Dendritic cell treated with granulocyte-macrophage colony-stimulating factor and Interleukin-4, amounts not matched to agents 40 ng/mL and 50 ng/mL, for 4 days (primary cell): ENCODE measurements at regions not wholly inside any gene's neighbourhood (a gene's known extent, or its start where the extent isn't known, plus 50 kb on each side); places are given as distances from the start of the nearest gene placed in this dataset.
"Not testable (repeated sequence)": the region's sequence is repeated elsewhere in the genome, so short reads cannot be mapped to it uniquely, and the experiment has no call there.

Experiments used
- H3K27ac Mint-ChIP-seq: one replicate; pipeline ENCODE4 v1.8.0; 2022; ENCODE audit warnings: mild to moderate bottlenecking, mixed read lengths
- H3K27me3 Mint-ChIP-seq: one replicate; pipeline ENCODE4 v1.8.0; 2022; ENCODE audit warnings: mild to moderate bottlenecking, mixed read lengths
- H3K36me3 Mint-ChIP-seq: one replicate; pipeline ENCODE4 v1.8.0; 2022; ENCODE audit warnings: low read depth, mixed read lengths
- H3K4me1 Mint-ChIP-seq: one replicate; pipeline ENCODE4 v1.8.0; 2022; ENCODE audit warnings: low read depth, mixed read lengths
- H3K4me3 Mint-ChIP-seq: one replicate; pipeline ENCODE4 v1.8.0; 2022; ENCODE audit warnings: mild to moderate bottlenecking, moderate library complexity, mixed read lengths
- H3K9me3 Mint-ChIP-seq: one replicate; pipeline ENCODE4 v1.8.0; 2022; ENCODE audit warnings: mixed read lengths
- intact Hi-C: fragments of 100-400 bp; cut with micrococcal nuclease; formaldehyde crosslinking; loops from one replicate; pipeline ENCODE4 v1.15.0; 2022

GRCh38 chr1:206365271-206365670, 105.0 kb upstream of the IKBKE start:
- H3K27ac Mint-ChIP-seq, H3K27me3 Mint-ChIP-seq, H3K36me3 Mint-ChIP-seq, intact Hi-C loops, H3K4me3 Mint-ChIP-seq, H3K9me3 Mint-ChIP-seq, H3K4me1 Mint-ChIP-seq: not testable (repeated sequence)

- H3K4me1 Mint-ChIP-seq, H3K36me3 Mint-ChIP-seq, H3K4me3 Mint-ChIP-seq, intact Hi-C loops, H3K9me3 Mint-ChIP-seq, H3K27me3 Mint-ChIP-seq, H3K27ac Mint-ChIP-seq: not testable (repeated sequence)
Observed at GRCh38 chr1:206366131-206366530, 104.1 kb upstream of the IKBKE start.

GRCh38 chr1:206366772-206367171, 103.5 kb upstream of the IKBKE start:
- H3K4me1 Mint-ChIP-seq, H3K9me3 Mint-ChIP-seq, intact Hi-C loops, H3K27ac Mint-ChIP-seq, H3K27me3 Mint-ChIP-seq, H3K36me3 Mint-ChIP-seq, H3K4me3 Mint-ChIP-seq: not testable (repeated sequence)

- H3K27me3 Mint-ChIP-seq, H3K4me3 Mint-ChIP-seq, H3K9me3 Mint-ChIP-seq: not testable (repeated sequence)
Observed at GRCh38 chr1:206367955-206368622, 102.2 kb upstream of the IKBKE start.

GRCh38 chr1:206374725-206375124, 95.6 kb upstream of the IKBKE start:
- intact Hi-C loops, H3K36me3 Mint-ChIP-seq, H3K27me3 Mint-ChIP-seq, H3K4me1 Mint-ChIP-seq, H3K9me3 Mint-ChIP-seq, H3K4me3 Mint-ChIP-seq: not testable (repeated sequence)
- H3K27ac Mint-ChIP-seq, result peak overlapping the region; percentile 87

More at GRCh38 chr1:206367955-206368622, 102.2 kb upstream of the IKBKE start:
- H3K36me3 Mint-ChIP-seq, H3K4me1 Mint-ChIP-seq, H3K27ac Mint-ChIP-seq, intact Hi-C loops: not testable (repeated sequence)

GRCh38 chr1:206375552-206375951, 94.7 kb upstream of the IKBKE start:
- peak overlapping the region; percentile 87 for H3K27ac Mint-ChIP-seq

GRCh38 chr1:206378506-206378905, 91.8 kb upstream of the IKBKE start:
- H3K36me3 Mint-ChIP-seq, H3K27me3 Mint-ChIP-seq, H3K9me3 Mint-ChIP-seq, H3K4me3 Mint-ChIP-seq, intact Hi-C loops: not testable (repeated sequence)
- peak overlapping the region; percentile 45 for H3K27ac Mint-ChIP-seq
- peaks cover 11% of the 10 kb centered on the region for H3K4me1 Mint-ChIP-seq

More at GRCh38 chr1:206375552-206375951, 94.7 kb upstream of the IKBKE start:
- H3K36me3 Mint-ChIP-seq, H3K4me3 Mint-ChIP-seq, H3K27me3 Mint-ChIP-seq, H3K4me1 Mint-ChIP-seq, intact Hi-C loops, H3K9me3 Mint-ChIP-seq: not testable (repeated sequence)

GRCh38 chr1:206379245-206379644, 91.0 kb upstream of the IKBKE start:
- H3K27me3 Mint-ChIP-seq, H3K27ac Mint-ChIP-seq, H3K4me3 Mint-ChIP-seq, intact Hi-C loops, H3K9me3 Mint-ChIP-seq, H3K36me3 Mint-ChIP-seq: not testable (repeated sequence)
- H3K4me1 Mint-ChIP-seq, result peaks cover 11% of the 10 kb centered on the region

- H3K36me3 Mint-ChIP-seq, H3K27me3 Mint-ChIP-seq, H3K4me1 Mint-ChIP-seq, intact Hi-C loops, H3K4me3 Mint-ChIP-seq, H3K27ac Mint-ChIP-seq, H3K9me3 Mint-ChIP-seq: not testable (repeated sequence)
Observed at GRCh38 chr1:206380163-206380790, 90.0 kb upstream of the IKBKE start.

- H3K4me1 Mint-ChIP-seq, H3K9me3 Mint-ChIP-seq, intact Hi-C loops, H3K27me3 Mint-ChIP-seq, H3K36me3 Mint-ChIP-seq: not testable (repeated sequence)
- Mint-ChIP-seq H3K27ac (peak overlapping the region; percentile 81), H3K4me3 (peak overlapping the region; percentile 44)
Observed at GRCh38 chr1:206380791-206381610, 89.3 kb upstream of the IKBKE start.

GRCh38 chr1:206384029-206384807, 86.1 kb upstream of the IKBKE start:
- H3K4me1 Mint-ChIP-seq, H3K9me3 Mint-ChIP-seq, H3K27me3 Mint-ChIP-seq, H3K4me3 Mint-ChIP-seq, intact Hi-C loops, H3K36me3 Mint-ChIP-seq: not testable (repeated sequence)
- peak overlapping the region; percentile 63 for H3K27ac Mint-ChIP-seq

- H3K27me3 Mint-ChIP-seq, H3K9me3 Mint-ChIP-seq, intact Hi-C loops, H3K4me1 Mint-ChIP-seq, H3K4me3 Mint-ChIP-seq, H3K36me3 Mint-ChIP-seq: not testable (repeated sequence)
- H3K27ac Mint-ChIP-seq, result peak overlapping the region; percentile 63
Observed at GRCh38 chr1:206384891-206385290, 85.4 kb upstream of the IKBKE start.

- intact Hi-C loops, H3K4me3 Mint-ChIP-seq, H3K27ac Mint-ChIP-seq, H3K36me3 Mint-ChIP-seq, H3K4me1 Mint-ChIP-seq, H3K27me3 Mint-ChIP-seq, H3K9me3 Mint-ChIP-seq: not testable (repeated sequence)
Observed at GRCh38 chr1:206387631-206388030, 82.6 kb upstream of the IKBKE start.

- H3K9me3 Mint-ChIP-seq, H3K27ac Mint-ChIP-seq, H3K4me3 Mint-ChIP-seq, intact Hi-C loops, H3K27me3 Mint-ChIP-seq, H3K36me3 Mint-ChIP-seq, H3K4me1 Mint-ChIP-seq: not testable (repeated sequence)
Observed at GRCh38 chr1:206391903-206392302, 78.4 kb upstream of the IKBKE start.
